HG03175 (cell line): ENCODE measurements at regions not wholly inside any gene's neighbourhood (a gene's known extent, or its start where the extent isn't known, plus 50 kb on each side); places are given as distances from the start of the nearest gene placed in this dataset.
"Not testable (repeated sequence)": the region's sequence is repeated elsewhere in the genome, so short reads cannot be mapped to it uniquely, and the experiment has no call there.

ENCODE experiments used
- ATAC-seq: cut with Tn5 transposase; IDR thresholded peaks from one replicate; pipeline ENCODE4 v1.9.1; 2021; ENCODE audit warnings: mild to moderate bottlenecking, moderate library complexity; ENCODE audit not compliant: unreplicated experiment

DNA sequence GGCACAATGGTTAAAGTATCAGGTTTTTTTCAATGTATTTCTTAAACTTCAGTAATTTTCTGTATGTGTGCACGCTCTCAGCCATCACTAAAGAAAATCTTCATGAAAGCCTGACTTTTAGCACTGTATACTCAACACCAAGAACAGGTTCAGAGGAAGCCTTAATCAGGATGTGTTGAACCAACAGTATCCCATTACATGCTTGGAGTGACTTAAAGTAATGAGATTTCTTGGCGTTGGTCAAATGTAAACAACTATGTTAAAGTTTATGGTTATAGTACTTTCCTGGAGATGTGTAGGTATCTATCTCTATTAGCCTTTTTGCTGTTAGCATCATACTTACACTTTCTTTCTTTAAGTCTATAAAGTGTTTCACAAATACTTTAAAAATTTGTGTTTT lies 335.0 kb downstream of the CCER1 start:
- no peak for ATAC-seq

DNA sequence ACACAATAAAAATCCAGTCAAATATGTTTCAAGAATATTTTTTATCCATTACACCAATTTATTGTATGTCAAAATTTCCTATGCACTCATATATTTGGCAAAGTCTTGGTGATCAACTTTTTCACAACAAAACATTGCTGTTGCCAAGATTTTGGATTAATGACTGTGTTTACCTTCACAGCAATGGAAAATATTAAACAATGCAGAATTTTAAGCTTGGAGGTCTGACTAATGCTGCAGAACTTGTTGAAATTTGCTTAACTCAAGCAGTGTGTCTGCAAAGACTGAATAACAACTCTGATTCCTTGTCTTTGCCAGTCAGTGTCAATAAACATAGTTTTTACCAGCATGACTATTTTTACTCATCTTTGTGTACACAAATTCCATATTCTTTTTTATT lies 336.4 kb downstream of the CCER1 start:
- ATAC-seq: no peak

DNA sequence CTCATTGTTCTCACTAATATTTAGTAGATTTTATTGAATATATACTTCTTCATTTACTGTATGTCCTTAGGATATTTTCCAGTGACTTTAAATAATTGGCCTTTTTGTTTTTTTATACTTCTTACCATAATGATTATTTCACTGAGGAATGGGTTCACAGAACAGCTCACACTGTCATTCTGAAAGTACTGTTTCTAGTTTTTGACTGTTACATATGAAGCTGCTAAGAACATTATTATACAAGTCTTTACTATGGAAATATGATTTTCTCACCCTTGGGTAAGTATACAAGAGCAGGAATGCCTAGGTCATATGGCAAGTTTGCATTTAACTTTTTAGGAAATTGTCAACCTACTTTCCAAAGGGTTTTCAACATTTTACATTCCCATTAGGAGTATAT lies 343.1 kb downstream of the CCER1 start:
- no peak for ATAC-seq

DNA sequence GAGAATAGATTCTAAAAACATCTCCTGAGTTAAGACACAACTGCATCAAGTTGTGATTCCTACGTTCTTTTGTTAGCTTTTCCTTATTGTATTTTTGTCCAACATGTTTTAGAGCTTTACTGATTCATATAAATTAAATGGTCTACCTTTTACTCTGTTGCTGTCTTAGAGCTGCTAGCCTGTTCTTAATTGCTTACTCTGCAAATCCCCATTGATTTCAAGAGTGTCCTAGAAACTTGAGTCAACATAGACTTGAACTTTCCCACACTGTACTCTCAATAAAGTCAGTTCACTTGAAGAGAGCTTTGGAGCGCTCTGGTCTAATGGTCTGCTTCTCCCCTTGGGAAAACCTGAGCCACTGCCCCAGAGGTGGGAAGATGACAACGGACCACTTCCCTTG lies 343.9 kb downstream of the CCER1 start:
- ATAC-seq: no peak

DNA sequence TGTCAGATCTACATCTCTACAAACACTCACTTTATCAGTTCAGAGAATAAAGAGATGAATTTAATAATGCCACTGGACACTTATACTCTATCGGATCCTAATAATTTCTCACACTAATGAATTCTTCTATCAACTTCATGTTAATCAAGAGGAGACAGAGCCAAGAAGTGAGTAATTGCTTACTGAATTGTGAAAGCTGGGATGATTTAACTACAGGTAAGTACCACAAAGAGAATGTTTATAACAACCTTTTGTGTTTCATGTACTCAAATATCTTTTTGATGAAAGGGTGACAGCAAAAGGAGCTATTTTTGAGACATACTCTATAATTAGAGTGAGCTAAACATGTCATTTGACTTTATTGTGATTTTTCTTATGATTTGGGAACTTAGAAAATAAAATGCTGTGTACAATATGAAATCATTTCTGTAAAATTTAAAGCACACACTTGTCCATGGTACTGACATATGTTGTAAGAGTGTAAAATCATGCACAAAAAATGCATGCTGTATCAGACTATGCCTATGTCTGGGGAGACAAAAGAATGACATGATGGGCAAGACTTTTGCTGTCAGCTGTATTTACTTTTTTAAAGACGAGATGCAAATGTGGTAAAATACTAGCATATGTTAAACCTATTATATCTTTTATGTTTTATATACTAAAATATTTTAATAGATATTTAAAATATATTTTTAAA lies 361.2 kb downstream of the CCER1 start:
- no peak for ATAC-seq

DNA sequence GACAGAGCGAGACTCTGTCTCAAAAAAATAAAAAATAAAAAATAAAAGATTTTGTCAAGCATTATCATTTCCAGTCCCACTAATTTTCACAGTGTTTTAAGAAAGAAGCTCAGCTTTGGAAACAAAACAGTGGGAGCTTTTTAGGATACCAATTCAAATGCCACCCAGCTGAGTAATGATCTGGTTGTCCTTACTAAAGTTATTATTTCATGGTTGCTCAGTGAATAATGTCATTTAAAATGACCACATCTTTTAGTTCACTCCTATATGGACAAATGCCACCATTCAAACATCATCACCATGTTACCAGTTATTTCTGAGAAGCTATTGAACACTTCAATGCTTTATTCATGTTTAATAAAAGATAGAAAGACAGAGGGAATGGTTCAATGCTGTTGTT lies 365.0 kb downstream of the CCER1 start:
- no peak for ATAC-seq

DNA sequence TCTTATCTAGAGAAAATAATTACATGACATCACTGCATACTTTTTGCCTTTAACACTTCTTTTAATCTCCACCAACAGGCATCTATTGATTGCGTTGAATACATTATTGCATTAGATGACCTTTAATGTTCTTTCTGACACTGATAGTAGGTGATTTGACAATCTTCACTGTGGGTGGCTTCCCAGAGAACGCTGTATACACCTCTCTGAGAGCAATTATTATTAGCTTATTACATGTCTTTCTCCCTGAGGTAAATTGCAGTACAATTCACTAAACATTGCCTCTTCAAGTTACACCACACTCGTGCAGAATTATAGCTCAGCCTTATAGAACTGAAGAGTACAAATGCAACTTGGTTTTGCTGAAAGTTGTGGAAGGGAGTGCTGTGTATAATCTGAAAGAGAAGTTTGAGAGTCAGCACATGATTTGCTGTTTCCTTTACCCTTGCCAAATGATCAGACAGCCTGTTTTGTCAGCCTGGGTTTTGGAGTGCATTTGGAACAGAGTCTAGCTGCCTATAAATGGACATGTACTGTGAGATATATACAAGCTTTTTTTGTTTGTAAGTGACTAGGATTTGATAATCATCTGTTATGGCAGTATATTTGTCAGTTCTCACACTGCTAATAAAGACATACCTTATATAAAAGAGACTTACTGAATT lies 369.2 kb downstream of the CCER1 start:
- ATAC-seq: no peak

DNA sequence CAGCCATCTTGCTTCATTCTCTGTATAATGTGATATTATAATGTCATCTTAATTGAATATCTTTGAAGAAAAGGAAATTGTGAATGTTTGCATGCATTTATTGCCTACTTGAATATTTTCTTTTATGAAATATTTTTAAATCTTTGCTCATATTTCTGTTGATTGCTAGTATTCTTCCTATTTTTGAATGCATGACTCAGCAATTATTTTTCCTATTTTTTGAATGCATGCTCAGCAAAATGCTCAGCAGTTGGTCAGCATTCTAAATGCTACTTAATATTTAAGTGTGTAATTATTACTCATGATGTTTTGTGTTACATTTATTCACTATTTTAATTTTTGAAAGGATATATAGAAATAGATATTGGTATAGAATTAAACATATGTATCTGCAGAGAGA lies 378.3 kb downstream of the CCER1 start:
- ATAC-seq: no peak

DNA sequence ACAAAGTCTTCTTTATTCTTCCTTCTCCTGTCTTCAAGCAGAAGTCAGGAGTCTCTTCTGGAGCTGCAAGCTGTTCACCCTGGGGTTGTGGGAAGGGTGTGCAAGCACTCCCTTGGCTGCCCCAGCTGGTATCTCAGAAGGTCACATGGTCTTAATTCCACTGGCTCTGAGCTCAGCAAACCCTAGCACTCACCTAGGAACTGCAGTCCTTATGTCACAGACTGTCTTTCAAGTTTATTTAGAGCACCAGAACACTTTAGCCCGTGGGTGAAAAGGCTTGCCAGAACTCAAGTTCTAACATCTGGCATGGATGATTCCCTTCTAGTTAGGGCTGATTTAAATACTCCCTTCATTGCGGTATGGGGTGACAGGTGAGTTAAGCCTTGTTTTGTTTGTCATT lies 379.0 kb downstream of the CCER1 start:
- ATAC-seq: no peak

DNA sequence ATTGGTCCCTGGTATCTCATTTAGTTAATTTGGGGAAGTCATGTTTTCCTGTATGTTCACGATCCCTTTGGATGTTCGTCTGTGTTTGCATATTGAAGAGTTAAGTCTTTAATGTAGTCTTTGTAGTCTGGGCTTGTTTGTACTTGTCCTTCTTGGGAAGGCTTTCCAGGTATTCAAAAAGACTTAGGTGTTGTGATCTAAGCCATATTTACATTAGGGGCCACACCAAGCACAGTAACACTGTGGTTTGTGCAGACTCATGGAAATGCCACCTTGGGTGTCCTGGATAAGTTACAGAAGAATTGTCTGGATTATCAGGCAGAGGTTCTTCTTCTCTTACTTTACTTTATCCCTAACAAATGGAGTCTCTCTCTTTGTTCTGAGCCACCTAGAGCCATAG lies 380.3 kb downstream of the CCER1 start:
- no peak for ATAC-seq

DNA sequence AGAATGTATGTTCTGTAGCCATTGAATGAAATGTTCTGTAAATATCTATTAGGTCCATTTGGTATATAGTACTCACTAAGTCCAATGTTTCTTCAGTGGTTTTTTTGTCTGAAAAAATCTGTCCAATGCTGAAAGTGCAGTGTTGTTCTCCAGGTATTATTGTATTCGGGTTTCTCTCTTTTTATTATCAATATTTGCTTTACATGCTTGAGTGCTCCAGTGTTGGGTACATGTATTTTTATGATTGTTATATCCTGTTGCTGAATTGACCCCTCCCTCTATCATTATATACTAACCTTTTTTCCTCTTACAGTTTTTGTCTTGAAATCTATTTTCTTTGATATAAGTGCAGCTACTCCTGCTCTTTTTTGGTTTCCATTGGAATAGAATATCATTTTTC lies 382.2 kb downstream of the CCER1 start:
- ATAC-seq: no peak

DNA sequence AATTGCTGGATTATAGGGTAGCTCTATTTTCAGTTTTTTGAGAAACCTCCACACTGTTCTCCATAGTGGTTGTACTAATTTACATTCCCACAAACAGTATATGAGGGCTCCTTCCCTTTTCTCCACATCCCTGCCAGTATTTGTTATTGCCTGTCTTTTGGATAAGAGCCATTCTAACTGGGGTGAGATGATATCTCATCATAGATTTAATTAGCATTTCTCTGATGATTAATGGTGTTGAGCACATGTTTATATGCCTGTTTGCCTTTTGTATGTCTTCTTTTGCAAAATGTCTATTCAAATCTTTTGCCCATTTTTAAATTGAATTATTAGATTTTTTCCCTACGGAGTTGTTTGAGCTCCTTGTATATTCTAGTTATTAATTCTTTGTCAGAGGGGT lies 385.3 kb downstream of the CCER1 start:
- no peak for ATAC-seq

DNA sequence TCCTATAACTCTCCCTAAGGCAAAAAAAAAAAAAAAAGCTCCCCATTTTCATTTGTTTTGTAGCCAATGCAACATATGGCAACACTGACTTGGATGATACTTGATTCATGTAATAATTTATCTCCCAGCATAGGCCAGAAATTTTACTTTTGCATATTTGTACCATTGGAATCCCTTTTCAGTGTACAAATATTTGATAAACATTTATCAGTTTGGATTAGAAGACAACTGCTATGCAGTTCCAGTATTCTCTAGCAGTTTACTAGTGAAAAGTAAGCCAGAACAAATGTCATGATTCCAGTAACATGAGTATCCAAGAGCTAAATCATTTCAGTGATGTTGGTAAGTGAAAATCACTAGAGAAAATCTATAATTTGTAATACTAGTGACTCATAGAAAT lies 392.3 kb downstream of the CCER1 start:
- ATAC-seq: no peak

DNA sequence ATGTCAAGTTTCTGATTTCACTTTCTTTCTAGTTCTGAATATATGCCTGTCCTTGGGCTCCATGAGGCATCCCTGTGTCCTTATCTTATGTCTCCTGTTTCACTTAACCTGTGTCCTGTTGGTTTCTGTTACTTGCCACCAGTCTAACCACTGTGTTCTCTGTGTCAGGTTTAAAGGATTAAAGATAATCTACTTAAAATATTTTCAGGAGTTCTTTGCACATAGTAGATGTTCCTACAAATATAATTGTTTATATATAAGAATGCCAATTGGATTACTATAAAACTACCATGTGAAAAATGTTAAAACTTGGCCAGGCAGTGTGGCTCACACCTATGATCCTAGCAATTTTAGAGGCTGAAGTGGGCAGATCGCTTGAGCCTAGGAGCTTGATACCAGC lies 406.4 kb downstream of the CCER1 start:
- no peak for ATAC-seq

DNA sequence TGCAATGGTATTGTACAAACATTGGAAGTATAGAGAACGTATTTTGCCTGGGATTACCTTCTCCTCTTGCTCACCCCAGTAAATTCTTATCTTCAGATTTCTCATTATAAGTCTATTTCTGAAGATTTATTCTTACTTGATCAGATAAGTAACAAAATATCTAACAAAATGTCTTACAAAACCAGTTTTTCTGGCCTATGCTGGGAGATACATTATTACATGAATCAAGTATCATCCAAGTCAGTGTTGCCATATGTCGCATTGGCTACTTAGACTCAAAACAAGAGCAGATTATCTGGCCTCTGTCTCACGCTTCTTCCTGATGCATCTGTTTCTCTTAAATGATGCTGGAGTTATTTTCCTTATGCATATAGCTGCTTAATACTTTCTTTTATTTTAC lies 408.5 kb downstream of the CCER1 start:
- no peak for ATAC-seq

DNA sequence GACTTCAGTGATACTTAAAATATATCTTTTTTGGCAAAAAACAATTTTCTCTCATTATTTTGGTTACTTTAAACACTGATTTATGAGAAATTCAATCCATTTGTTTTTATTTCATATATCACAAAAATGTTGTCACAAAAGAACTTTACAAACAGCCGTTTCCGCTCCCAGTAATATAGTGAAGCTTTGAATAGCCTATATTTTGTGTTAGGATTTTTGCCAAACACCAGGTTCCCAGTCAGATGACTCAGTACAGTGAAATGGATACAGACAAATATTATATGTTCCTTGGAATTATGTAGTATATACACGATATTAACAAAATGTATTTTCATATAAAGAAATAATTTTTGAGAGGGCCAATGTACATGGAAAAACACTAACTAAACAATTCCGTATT lies 411.1 kb downstream of the CCER1 start:
- ATAC-seq: no peak

DNA sequence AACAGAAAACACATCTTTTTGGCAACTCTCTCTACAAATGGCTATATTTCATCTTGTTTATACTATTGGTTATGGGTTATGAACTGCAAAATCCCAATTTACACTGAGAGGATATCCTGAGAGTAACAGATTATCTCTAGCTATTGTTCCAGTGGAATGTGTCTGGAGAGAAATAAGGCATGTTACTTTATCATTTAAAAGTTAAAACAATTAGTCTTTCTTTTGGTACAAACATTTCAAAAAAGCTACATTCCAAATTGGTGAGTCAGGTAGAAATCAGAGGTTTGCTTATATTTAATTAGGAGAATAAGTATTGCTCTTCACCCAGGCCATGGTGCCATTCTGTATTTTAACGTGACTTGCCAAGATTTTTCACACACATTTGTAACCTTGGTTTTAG lies 411.6 kb downstream of the CCER1 start:
- ATAC-seq: no peak

DNA sequence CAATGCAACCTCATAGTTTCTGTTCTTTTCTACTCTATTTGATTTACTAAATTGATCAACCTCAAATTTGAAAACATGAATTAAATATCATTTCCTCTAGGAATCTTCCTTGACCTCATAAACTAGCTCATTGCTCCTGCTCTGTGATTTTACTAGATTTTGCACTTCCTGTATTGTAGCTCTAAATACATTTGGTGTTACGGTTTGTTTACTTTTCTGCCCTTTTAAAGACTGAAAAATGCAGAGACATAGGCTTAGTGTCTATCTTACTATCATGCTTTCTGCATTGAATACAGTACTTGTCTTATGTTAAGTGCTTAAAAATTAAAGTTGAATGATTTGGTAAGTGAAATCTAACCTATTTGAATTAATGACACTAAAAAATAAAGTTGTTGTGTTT lies 412.1 kb downstream of the CCER1 start:
- not testable (repeated sequence) for ATAC-seq

DNA sequence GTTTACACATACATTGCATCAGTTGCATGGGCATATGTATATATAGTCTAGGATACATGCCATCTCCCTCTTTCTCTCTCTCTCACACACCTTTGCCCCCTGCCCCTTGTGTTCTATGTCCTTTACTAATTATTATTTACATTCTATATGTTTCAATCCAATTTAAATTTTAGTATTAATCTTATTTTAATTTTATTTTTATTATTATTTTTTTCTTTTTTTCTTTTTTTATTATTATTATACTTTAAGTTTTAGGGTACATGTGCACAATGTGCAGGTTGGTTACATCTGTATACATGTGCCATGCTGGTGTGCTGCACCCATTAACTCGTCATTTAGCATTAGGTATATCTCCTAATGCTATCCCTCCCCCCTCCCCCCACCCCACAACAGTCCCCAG lies 421.1 kb downstream of the CCER1 start:
- not testable (repeated sequence) for ATAC-seq

DNA sequence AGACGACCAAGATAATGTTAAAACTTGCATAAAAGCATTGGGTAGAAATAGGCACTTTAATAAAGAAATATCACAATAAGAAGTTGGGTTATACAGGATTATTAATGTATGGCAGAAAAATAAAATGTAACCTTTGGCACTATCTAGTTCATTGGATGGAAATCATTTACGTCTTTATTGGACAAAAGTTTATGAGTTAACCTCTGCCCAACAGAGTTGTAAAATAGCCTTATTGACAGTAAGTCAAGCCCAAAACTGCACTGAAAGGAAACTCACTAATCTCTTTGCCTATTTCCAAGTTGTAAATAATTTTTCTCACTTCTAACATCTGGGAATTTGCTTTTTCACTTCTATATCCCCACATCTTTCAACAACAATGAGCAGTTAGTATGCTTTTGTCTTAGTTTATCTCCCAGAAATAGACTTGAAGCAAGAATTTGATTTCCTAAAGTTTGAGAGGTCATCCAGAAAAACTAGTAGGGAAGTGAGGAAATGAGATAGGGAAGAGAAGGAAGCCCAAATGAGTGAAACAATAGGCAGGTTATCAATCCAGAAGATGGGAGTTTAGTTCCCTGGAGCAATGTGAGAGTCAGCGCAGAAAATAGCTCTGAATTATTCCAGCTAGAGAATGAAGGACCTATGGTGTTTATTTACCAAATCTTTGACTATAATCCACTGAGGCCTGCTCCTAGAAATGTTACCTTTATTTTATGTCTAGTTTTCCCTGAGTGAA lies 434.8 kb downstream of the CCER1 start:
- no peak for ATAC-seq

DNA sequence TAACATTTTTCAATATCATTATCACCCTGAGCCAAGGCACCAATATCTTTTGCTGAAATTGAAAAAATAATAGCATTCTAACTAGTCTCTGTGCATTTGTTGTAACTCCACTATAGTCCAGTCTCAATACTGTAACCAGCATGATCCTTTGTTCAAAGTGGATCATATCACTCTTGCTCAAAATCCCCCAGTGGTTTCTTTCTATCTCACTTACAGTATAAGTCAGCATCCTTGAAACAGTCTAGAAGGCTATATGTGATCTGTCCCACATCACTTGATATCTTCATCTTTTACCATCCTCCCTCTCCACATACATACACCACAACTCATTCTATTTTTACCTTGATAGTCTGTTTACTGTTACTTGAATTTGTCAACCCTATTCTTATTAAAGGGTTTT lies 435.7 kb downstream of the CCER1 start:
- ATAC-seq: no peak
